ENCODE measurements at regions not wholly inside any gene's neighbourhood (a gene's known extent, or its start where the extent isn't known, plus 50 kb on each side); places are given as distances from the start of the nearest gene placed in this dataset.

DNA sequence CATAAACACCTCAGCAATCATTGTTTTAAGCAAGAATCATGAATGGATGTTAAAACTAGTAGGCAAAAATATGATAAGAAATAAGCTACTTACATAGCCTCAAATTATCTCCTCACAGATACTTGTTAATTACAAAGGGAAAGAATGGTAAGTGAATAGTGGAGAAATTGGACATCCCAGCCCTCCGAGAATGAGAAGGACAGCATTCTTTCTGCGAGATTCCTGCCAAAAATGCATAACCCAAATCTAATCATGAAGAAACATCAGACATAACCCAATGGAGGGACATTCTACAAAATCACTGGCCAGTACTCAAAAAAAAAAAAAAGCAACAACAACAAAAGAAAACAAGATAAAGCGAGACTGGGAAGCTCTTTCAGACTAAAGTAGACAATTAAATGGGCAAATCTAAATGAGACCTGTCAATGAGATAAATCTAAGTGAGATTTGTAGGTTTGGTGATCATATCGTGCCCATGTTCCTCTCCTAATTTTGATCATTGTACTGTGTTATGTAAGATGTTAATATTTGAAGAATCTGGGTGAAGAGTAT, 57.9 kb upstream of the GLI2 start:
- Histone ChIP-seq H3K79me2 (ENCODE audit: insufficient read depth, low read length) (no peaks in the 10 kb centered on the region), H2AFZ (ENCODE audit: low read depth, low read length) (no peak overlapping the region), H3K9ac (ENCODE audit: low read depth, low read length) (no peak overlapping the region), H3K4me3 (ENCODE audit: low read depth in 1 of 2, low read length in 2 of 2) (no peak overlapping the region), H3K4me1 (ENCODE audit: insufficient read depth, low read length) (peaks cover 4% of the 10 kb centered on the region), H4K20me1 (ENCODE audit: insufficient read depth, low read length) (peaks cover 6% of the 10 kb centered on the region; the same call in 1 of the 2 replicates), H3K27ac (ENCODE audit: low read length) (no peak overlapping the region), H3K4me2 (ENCODE audit: insufficient read depth, low read length) (no peak overlapping the region), H3K9me3 (ENCODE audit: insufficient read depth, low read length, severe bottlenecking) (no peaks in the 10 kb centered on the region), H3K27me3 (ENCODE audit: insufficient read depth, low read length, poor library complexity) (no peaks in the 10 kb centered on the region), H3K36me3 (ENCODE audit: insufficient read depth, low read length) (no peaks in the 10 kb centered on the region)
- ATAC-seq (ENCODE audit: insufficient read depth, low read depth) (no peak), DNase-seq (no peak)
- no peak for TF ChIP-seq EZH2 (IDR thresholded peaks at IDR 0.05; ENCODE audit: borderline replicate concordance, low read depth, low read length, severe bottlenecking)
- TF ChIP-seq, protein P1, sequence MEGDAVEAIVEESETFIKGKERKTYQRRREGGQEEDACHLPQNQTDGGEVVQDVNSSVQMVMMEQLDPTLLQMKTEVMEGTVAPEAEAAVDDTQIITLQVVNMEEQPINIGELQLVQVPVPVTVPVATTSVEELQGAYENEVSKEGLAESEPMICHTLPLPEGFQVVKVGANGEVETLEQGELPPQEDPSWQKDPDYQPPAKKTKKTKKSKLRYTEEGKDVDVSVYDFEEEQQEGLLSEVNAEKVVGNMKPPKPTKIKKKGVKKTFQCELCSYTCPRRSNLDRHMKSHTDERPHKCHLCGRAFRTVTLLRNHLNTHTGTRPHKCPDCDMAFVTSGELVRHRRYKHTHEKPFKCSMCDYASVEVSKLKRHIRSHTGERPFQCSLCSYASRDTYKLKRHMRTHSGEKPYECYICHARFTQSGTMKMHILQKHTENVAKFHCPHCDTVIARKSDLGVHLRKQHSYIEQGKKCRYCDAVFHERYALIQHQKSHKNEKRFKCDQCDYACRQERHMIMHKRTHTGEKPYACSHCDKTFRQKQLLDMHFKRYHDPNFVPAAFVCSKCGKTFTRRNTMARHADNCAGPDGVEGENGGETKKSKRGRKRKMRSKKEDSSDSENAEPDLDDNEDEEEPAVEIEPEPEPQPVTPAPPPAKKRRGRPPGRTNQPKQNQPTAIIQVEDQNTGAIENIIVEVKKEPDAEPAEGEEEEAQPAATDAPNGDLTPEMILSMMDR (IDR thresholded peaks at IDR 0.05; ENCODE audit: borderline replicate concordance, extremely low read depth, low read length, poor library complexity, severe bottlenecking): no peak

DNA sequence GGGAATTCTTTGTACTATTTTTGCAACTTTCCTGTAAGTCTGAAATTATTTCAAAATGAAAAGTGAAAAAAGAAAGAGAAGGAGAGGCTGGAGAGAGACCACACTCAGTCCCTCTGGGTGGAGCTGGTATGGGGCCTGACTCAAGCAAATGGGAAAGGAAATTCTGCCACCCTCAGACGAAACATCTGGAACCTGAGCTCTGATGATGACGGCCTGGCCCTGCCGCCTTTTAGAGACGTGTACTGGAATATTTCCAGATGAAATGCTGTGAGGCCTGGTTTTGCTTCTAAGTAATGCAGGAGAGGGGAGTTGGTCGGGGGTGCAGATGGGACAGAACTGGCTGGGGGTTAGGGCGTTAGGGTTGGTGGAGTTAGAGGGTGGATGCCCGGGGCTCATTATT, 57.4 kb upstream of the GLI2 start:
- no peaks in the 10 kb centered on the region for H3K36me3 ChIP-seq (ENCODE audit: insufficient read depth, low read length)
- H3K4me3 ChIP-seq (ENCODE audit: low read depth in 1 of 2, low read length in 2 of 2): no peak overlapping the region
- H3K4me1 ChIP-seq (ENCODE audit: insufficient read depth, low read length): peaks cover 4% of the 10 kb centered on the region
- no peaks in the 10 kb centered on the region for H3K79me2 ChIP-seq (ENCODE audit: insufficient read depth, low read length)
- H4K20me1 ChIP-seq (ENCODE audit: insufficient read depth, low read length): peaks cover 6% of the 10 kb centered on the region; the same call in 1 of the 2 replicates
- no peak overlapping the region for H3K9ac ChIP-seq (ENCODE audit: low read depth, low read length)
- H3K27ac ChIP-seq (ENCODE audit: low read length): no peak overlapping the region
- TF ChIP-seq EZH2 (IDR thresholded peaks at IDR 0.05; ENCODE audit: borderline replicate concordance, low read depth, low read length, severe bottlenecking): no peak
- TF ChIP-seq, protein P1 (IDR thresholded peaks at IDR 0.05; ENCODE audit: borderline replicate concordance, extremely low read depth, low read length, poor library complexity, severe bottlenecking): no peak
- DNase-seq: no peak
- no peak for ATAC-seq (ENCODE audit: insufficient read depth, low read depth)
- no peaks in the 10 kb centered on the region for H3K9me3 ChIP-seq (ENCODE audit: insufficient read depth, low read length, severe bottlenecking)
- no peak overlapping the region for H2AFZ ChIP-seq (ENCODE audit: low read depth, low read length)
- H3K4me2 ChIP-seq (ENCODE audit: insufficient read depth, low read length): no peak overlapping the region
- H3K27me3 ChIP-seq (ENCODE audit: insufficient read depth, low read length, poor library complexity): no peaks in the 10 kb centered on the region

DNA sequence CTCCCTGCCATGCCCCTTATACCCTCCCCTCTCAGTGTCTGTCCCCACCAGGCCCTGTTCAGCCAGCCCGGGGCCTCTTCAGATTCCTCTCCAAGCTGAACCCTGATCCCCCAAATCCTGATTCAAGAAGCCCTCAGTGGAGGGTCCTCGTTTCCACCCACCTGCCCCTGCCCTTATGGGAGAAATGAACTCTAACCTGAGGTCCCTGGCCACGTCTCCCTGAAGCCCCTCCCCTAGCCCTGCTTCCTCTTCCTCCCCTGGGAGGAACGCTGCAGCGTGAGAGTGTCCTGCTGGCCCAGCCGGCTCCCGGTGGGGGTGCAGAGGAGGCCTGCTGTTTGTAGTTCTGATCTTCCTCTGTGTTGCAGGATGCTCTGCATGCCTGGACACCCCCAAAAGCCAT, 56.7 kb upstream of the GLI2 start:
- Histone ChIP-seq H3K27me3 (ENCODE audit: insufficient read depth, low read length, poor library complexity) (no peaks in the 10 kb centered on the region), H3K4me2 (ENCODE audit: insufficient read depth, low read length) (no peak overlapping the region), H3K36me3 (ENCODE audit: insufficient read depth, low read length) (no peaks in the 10 kb centered on the region), H3K9me3 (ENCODE audit: insufficient read depth, low read length, severe bottlenecking) (no peaks in the 10 kb centered on the region), H3K9ac (ENCODE audit: low read depth, low read length) (no peak overlapping the region), H2AFZ (ENCODE audit: low read depth, low read length) (no peak overlapping the region), H4K20me1 (ENCODE audit: insufficient read depth, low read length) (peaks cover 6% of the 10 kb centered on the region; the same call in 1 of the 2 replicates), H3K4me3 (ENCODE audit: low read depth in 1 of 2, low read length in 2 of 2) (no peak overlapping the region), H3K4me1 (ENCODE audit: insufficient read depth, low read length) (peaks cover 4% of the 10 kb centered on the region), H3K79me2 (ENCODE audit: insufficient read depth, low read length) (no peaks in the 10 kb centered on the region), H3K27ac (ENCODE audit: low read length) (no peak overlapping the region)
- no peak for ATAC-seq (ENCODE audit: insufficient read depth, low read depth)
- no peak for TF ChIP-seq EZH2 (IDR thresholded peaks at IDR 0.05; ENCODE audit: borderline replicate concordance, low read depth, low read length, severe bottlenecking)
- DNase-seq: no peak

DNA sequence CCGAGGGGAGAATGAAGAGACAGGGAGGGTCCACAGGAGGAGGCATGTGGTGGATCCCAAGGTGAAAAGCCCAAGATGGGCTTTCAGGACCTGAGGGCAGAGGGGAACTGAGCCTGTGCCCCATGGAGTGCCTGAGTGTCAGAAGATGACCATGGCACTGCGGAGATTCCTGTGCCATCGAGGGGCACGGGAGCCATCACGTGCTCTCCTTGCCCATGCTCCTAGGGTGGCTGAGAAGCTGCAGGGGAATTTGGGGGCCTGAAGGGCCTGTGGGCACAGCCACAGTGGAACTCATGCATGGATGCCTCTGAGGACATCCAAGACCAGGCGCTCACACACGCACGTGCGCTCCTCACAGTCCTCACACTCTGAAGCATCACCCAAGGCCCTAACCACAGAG, 56.1 kb upstream of the GLI2 start:
- Histone ChIP-seq H2AFZ (ENCODE audit: low read depth, low read length) (no peak overlapping the region), H4K20me1 (ENCODE audit: insufficient read depth, low read length) (peaks cover 6% of the 10 kb centered on the region; the same call in 1 of the 2 replicates), H3K4me1 (ENCODE audit: insufficient read depth, low read length) (peaks cover 4% of the 10 kb centered on the region), H3K27me3 (ENCODE audit: insufficient read depth, low read length, poor library complexity) (no peaks in the 10 kb centered on the region), H3K27ac (ENCODE audit: low read length) (no peak overlapping the region), H3K4me3 (ENCODE audit: low read depth in 1 of 2, low read length in 2 of 2) (no peak overlapping the region), H3K9me3 (ENCODE audit: insufficient read depth, low read length, severe bottlenecking) (no peaks in the 10 kb centered on the region), H3K79me2 (ENCODE audit: insufficient read depth, low read length) (no peaks in the 10 kb centered on the region), H3K36me3 (ENCODE audit: insufficient read depth, low read length) (no peaks in the 10 kb centered on the region), H3K4me2 (ENCODE audit: insufficient read depth, low read length) (no peak overlapping the region), H3K9ac (ENCODE audit: low read depth, low read length) (no peak overlapping the region)
- DNase-seq: no peak
- ATAC-seq (ENCODE audit: insufficient read depth, low read depth): no peak
- TF ChIP-seq EZH2 (IDR thresholded peaks at IDR 0.05; ENCODE audit: borderline replicate concordance, low read depth, low read length, severe bottlenecking): no peak
- TF ChIP-seq, protein P1 (IDR thresholded peaks at IDR 0.05; ENCODE audit: borderline replicate concordance, extremely low read depth, low read length, poor library complexity, severe bottlenecking): no peak
